SH-SY5Y (cell line): ENCODE measurements at regions not wholly inside any gene's neighbourhood (a gene's known extent, or its start where the extent isn't known, plus 50 kb on each side); places are given as distances from the start of the nearest gene placed in this dataset.

Source experiments
- GATA2 ChIP-seq: IDR thresholded peaks from 2 replicates; pipeline ENCODE4 v1.6.1; 2011; ENCODE audit warnings: mild to moderate bottlenecking, low read depth, low read length
- GATA3 ChIP-seq: IDR thresholded peaks from 2 replicates; pipeline ENCODE4 v1.6.1; 2011; ENCODE audit warnings: low read depth, mild to moderate bottlenecking, low read length, moderate library complexity

GRCh38 chr13:81778350-81778749, 1437.4 kb upstream of the SPRY2 start:
- TF ChIP-seq GATA2: no peak
- no peak for TF ChIP-seq GATA3
